PFSK-1 (cell line): ENCODE measurements at regions not wholly inside any gene's neighbourhood (a gene's known extent, or its start where the extent isn't known, plus 50 kb on each side); places are given as distances from the start of the nearest gene placed in this dataset.

Experiments used
- POLR2AphosphoS5 ChIP-seq: IDR thresholded peaks from 2 replicates; pipeline ENCODE4 v1.6.1; 2012; ENCODE audit warnings: low read depth, mild to moderate bottlenecking, control low read depth, low read length, moderate library complexity
- SIN3A ChIP-seq: IDR thresholded peaks from 2 replicates; pipeline ENCODE4 v1.6.1; 2012; ENCODE audit warnings: mild to moderate bottlenecking, low read length, moderate library complexity, borderline replicate concordance; ENCODE audit not compliant: insufficient read depth

DNA sequence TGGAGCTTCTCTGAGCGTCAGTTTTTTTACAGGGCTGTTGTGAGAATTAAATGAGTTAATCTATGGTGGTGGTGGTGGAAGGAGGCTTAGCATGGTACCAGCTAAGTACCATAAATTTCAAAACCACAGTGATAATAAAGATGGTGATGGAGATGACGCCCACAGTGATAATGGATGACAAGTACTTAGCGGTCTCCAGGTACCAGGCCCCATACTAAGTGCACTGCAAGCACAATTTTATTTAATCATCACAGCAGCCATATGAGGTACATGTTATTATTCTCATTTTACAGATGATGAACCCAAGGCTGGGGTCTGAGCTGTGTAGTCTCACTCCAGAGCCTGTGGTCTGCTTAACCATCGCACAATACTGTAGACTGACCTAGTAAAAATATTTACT is 75.1 kb downstream of the PAX1 start:
- TF ChIP-seq SIN3A: no peak
- TF ChIP-seq POLR2AphosphoS5: no peak
